ENCODE measurements at regions not wholly inside any gene's neighbourhood (a gene's known extent, or its start where the extent isn't known, plus 50 kb on each side); places are given as distances from the start of the nearest gene placed in this dataset.

GRCh38 chr12:94916663-94917062, 86.8 kb downstream of the NDUFA12 start:
- TF ChIP-seq CTCF (IDR thresholded peaks at IDR 0.05) (no peak), POLR2A (IDR thresholded peaks at IDR 0.05; ENCODE audit: low read depth) (no peak), EP300 (IDR thresholded peaks at IDR 0.05) (no peak), POLR2AphosphoS5 (IDR thresholded peaks at IDR 0.05) (no peak)

Data from esophagus muscularis mucosa (tissue), 4 donors.